ENCODE measurements at regions not wholly inside any gene's neighbourhood (a gene's known extent, or its start where the extent isn't known, plus 50 kb on each side); places are given as distances from the start of the nearest gene placed in this dataset.

DNA sequence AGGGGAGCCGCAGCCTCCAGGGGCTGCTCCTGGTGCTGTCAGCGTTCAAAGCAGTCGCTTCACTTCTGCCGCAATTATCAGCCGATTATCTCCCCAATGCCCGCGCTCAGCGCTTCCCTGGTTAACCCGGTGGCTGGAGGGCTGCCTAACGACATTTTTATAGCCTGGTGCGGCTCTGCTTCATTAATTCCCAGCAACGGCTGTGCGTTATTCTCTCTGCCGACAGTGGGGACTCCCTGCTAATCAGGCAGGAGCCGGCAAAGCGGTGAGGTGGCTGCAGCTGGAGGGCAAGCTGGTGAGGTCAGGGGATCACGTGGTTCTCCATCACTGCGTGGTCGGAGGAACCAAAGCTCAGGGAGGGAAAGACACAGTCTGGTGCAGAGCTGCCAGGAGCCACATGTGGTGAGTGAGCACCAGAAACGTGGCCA is 62.9 kb downstream of the GLRX5 start:
- no peak overlapping the region for H3K4me3 ChIP-seq (ENCODE audit: low read depth, low read length, poor library complexity, severe bottlenecking)
- no peaks in the 10 kb centered on the region for H3K36me3 ChIP-seq (ENCODE audit: insufficient read depth, low read length)
- H4K20me1 ChIP-seq (ENCODE audit: insufficient read depth, low read length), result no peaks in the 10 kb centered on the region
- BruUV-seq (replicated peaks), result no TSS peak
- DNase-seq (ENCODE audit: low spot score), result no peak
- POLR2A ChIA-PET, result interaction anchor here (0.6 kb wide), 1 partner anchor 189 kb away, joined by 3 read pairs; no protein-coding TSS in a partner anchor
- no peaks in the 10 kb centered on the region for H3K4me1 ChIP-seq (ENCODE audit: insufficient read depth, low read length, poor library complexity, severe bottlenecking)
- H2AFZ ChIP-seq (ENCODE audit: low read length), result no peak overlapping the region
- no peak overlapping the region for H3K27ac ChIP-seq (ENCODE audit: low read depth, low read length, poor library complexity, severe bottlenecking)
- H3K9me2 ChIP-seq (ENCODE audit: insufficient read depth, low read length), result no peaks in the 10 kb centered on the region
- no peaks in the 10 kb centered on the region for H3K79me2 ChIP-seq (ENCODE audit: insufficient read depth, low read depth, low read length)
- TF ChIP-seq, protein P1, sequence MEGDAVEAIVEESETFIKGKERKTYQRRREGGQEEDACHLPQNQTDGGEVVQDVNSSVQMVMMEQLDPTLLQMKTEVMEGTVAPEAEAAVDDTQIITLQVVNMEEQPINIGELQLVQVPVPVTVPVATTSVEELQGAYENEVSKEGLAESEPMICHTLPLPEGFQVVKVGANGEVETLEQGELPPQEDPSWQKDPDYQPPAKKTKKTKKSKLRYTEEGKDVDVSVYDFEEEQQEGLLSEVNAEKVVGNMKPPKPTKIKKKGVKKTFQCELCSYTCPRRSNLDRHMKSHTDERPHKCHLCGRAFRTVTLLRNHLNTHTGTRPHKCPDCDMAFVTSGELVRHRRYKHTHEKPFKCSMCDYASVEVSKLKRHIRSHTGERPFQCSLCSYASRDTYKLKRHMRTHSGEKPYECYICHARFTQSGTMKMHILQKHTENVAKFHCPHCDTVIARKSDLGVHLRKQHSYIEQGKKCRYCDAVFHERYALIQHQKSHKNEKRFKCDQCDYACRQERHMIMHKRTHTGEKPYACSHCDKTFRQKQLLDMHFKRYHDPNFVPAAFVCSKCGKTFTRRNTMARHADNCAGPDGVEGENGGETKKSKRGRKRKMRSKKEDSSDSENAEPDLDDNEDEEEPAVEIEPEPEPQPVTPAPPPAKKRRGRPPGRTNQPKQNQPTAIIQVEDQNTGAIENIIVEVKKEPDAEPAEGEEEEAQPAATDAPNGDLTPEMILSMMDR (conservative IDR thresholded peaks at IDR 0.05; ENCODE audit: low read length), result no peak
- TF ChIP-seq EZH2phosphoT487 (IDR thresholded peaks at IDR 0.05; ENCODE audit: borderline replicate concordance, low read depth, low read length), result no peak
- CTCF ChIA-PET (ENCODE audit: unreplicated experiment), result no interaction called here
- no peaks in the 10 kb centered on the region for H3K9me3 ChIP-seq (ENCODE audit: low read length)
- intact Hi-C loops (cut with micrococcal nuclease; ENCODE audit: unreplicated experiment), result no loop called here
- H3K4me2 ChIP-seq (ENCODE audit: low read length), result no peak overlapping the region

DNA sequence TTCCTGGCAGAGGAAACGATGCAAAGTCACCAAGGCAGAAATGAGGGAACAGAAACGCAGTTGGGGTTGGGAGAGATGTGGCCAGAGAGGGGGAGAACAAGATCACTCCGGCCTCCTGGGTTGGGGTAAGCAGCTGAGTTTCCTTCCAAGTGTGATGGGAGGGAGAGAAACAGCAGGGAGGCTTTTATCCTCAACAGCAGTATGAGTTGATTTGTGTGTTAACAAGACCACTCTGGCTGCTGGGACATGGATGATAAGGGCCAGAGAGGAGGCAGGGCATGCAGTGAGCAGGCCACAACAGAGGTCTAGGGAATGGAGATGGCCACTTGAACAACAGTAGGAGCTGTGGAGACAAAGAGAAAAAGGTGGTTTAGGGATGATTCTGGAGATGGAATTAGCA is 66.8 kb downstream of the GLRX5 start:
- no peaks in the 10 kb centered on the region for H4K20me1 ChIP-seq (ENCODE audit: insufficient read depth, low read length)
- no peaks in the 10 kb centered on the region for H3K36me3 ChIP-seq (ENCODE audit: insufficient read depth, low read length)
- no peak overlapping the region for H3K4me2 ChIP-seq (ENCODE audit: low read length)
- H3K79me2 ChIP-seq (ENCODE audit: insufficient read depth, low read depth, low read length), result no peaks in the 10 kb centered on the region
- ChIA-PET CTCF (ENCODE audit: unreplicated experiment) (interaction anchor here (0.6 kb wide), 1 partner anchor 26 kb away, joined by 3 read pairs; no protein-coding TSS in a partner anchor), POLR2A (no interaction called here)
- no peaks in the 10 kb centered on the region for H3K4me1 ChIP-seq (ENCODE audit: insufficient read depth, low read length, poor library complexity, severe bottlenecking)
- intact Hi-C loops (cut with micrococcal nuclease; ENCODE audit: unreplicated experiment), result no loop called here
- no peaks in the 10 kb centered on the region for H3K9me2 ChIP-seq (ENCODE audit: insufficient read depth, low read length)
- H2AFZ ChIP-seq (ENCODE audit: low read length), result no peak overlapping the region
- TF ChIP-seq EZH2phosphoT487 (IDR thresholded peaks at IDR 0.05; ENCODE audit: borderline replicate concordance, low read depth, low read length), result no peak
- TF ChIP-seq, protein P1 (conservative IDR thresholded peaks at IDR 0.05; ENCODE audit: low read length), result no peak
- no peak overlapping the region for H3K4me3 ChIP-seq (ENCODE audit: low read depth, low read length, poor library complexity, severe bottlenecking)
- H3K9me3 ChIP-seq (ENCODE audit: low read length), result no peaks in the 10 kb centered on the region
- DNase-seq (ENCODE audit: low spot score), result no peak
- BruUV-seq (replicated peaks), result no TSS peak
- no peak overlapping the region for H3K27ac ChIP-seq (ENCODE audit: low read depth, low read length, poor library complexity, severe bottlenecking)

DNA sequence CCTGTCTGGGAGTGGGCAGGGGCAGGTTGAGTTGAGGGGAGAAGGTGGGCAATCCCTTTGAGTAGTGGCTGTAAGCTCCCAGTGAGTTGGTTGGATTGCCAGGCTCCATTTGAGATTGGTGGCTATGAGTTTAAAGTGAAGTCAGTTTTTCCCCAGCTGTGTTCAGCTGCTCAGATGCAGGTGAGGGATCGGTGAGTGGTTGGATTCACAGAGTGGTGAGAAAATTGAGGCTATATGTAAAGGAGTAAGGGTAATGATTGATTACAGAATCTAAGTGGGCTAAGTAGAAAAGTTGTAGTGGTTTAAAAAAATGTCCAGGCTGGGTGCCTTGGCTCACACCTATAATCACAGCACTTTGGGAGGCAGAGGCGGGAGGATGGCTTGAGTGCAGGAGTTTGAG is 68.6 kb downstream of the GLRX5 start:
- no peaks in the 10 kb centered on the region for H3K79me2 ChIP-seq (ENCODE audit: insufficient read depth, low read depth, low read length)
- no peak for TF ChIP-seq EZH2phosphoT487 (IDR thresholded peaks at IDR 0.05; ENCODE audit: borderline replicate concordance, low read depth, low read length)
- TF ChIP-seq, protein P1 (conservative IDR thresholded peaks at IDR 0.05; ENCODE audit: low read length), result no peak
- no peaks in the 10 kb centered on the region for H4K20me1 ChIP-seq (ENCODE audit: insufficient read depth, low read length)
- DNase-seq (ENCODE audit: low spot score), result no peak
- no peak overlapping the region for H3K4me2 ChIP-seq (ENCODE audit: low read length)
- H3K9me3 ChIP-seq (ENCODE audit: low read length), result no peaks in the 10 kb centered on the region
- ChIA-PET CTCF (ENCODE audit: unreplicated experiment) (no interaction called here), POLR2A (no interaction called here)
- H3K4me3 ChIP-seq (ENCODE audit: low read depth, low read length, poor library complexity, severe bottlenecking), result no peak overlapping the region
- H2AFZ ChIP-seq (ENCODE audit: low read length), result no peak overlapping the region
- H3K4me1 ChIP-seq (ENCODE audit: insufficient read depth, low read length, poor library complexity, severe bottlenecking), result no peaks in the 10 kb centered on the region
- intact Hi-C loops (cut with micrococcal nuclease; ENCODE audit: unreplicated experiment), result no loop called here
- no TSS peak for BruUV-seq (replicated peaks)
- no peaks in the 10 kb centered on the region for H3K36me3 ChIP-seq (ENCODE audit: insufficient read depth, low read length)
- no peak overlapping the region for H3K27ac ChIP-seq (ENCODE audit: low read depth, low read length, poor library complexity, severe bottlenecking)
- H3K9me2 ChIP-seq (ENCODE audit: insufficient read depth, low read length), result no peaks in the 10 kb centered on the region

Measured in OCI-LY7 (cell line).